OCI-LY7 (cell line): ENCODE measurements at regions not wholly inside any gene's neighbourhood (a gene's known extent, or its start where the extent isn't known, plus 50 kb on each side); places are given as distances from the start of the nearest gene placed in this dataset.

Source experiments
- CTCF ChIP-seq: fragments of 200-600 bp; sonication (generic); conservative IDR thresholded peaks from 2 replicates; pipeline ENCODE4 v1.5.1; 2014; ENCODE audit warnings: mild to moderate bottlenecking, antibody characterized with exemption, low read length, moderate library complexity, mixed read lengths
- EZH2phosphoT487 ChIP-seq: fragments of 200-600 bp; sonication (generic); IDR thresholded peaks from 2 replicates; pipeline ENCODE4 v1.6.1; 2018; ENCODE audit warnings: low read depth, borderline replicate concordance, mild to moderate bottlenecking, mixed run types, antibody characterized with exemption, low read length, moderate library complexity, mixed read lengths

DNA sequence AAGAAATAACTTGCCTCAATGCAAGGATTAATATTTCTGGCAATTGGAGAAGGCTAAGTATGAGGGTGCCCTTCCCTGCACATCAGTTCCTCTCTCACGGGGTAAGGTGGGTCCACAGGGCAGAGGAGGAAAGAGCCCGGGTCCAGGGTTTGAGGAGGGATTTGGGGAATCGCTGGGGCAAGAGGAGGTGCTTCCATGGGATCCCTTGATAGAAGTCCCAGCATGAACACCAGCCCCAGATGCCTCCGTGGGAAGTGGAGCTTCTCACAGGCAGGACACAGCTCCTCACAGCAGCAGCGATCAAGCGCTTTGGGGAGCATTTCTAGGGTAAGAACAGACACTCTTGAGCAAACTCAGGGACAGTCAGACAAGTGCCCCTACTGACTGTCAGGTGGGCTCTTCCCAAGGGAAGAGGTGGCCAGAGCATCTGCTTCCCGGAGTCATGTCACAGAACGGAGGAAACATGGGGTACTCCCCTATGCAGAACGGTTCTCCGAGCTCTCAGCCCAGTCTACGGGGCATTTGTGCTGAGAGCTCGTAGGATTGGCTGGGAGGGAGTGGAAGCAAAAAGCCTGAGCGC, 218.9 kb upstream of the ARL4C start:
- TF ChIP-seq CTCF, result no peak
- no peak for TF ChIP-seq EZH2phosphoT487
